OCI-LY7 (cell line): ENCODE measurements at regions not wholly inside any gene's neighbourhood (a gene's known extent, or its start where the extent isn't known, plus 50 kb on each side); places are given as distances from the start of the nearest gene placed in this dataset.

Source experiments
- BruUV-seq: library from RNA; stranded (reverse); fragments of 400-500 nt; replicated peaks from 2 replicates; lab custom pipeline; 2021; lab: Mats Ljungman, UMichigan
- CTCF ChIA-PET: fragments of 300-600 bp; sonication (Branson Sonifier 250); formaldehyde crosslinking; loops from one replicate; lab custom pipeline; 2022; ENCODE audit warnings: antibody characterized with exemption; ENCODE audit not compliant: unreplicated experiment; lab: Charles Lee
- POLR2A ChIA-PET: fragments of 300-600 bp; sonication (Branson Sonifier 250); formaldehyde crosslinking; loops from one replicate; lab custom pipeline; 2022; ENCODE audit warnings: antibody characterized with exemption; lab: Charles Lee
- DNase-seq: peaks from one replicate; pipeline ENCODE4 v3.0.0-alpha.2; 2015; ENCODE audit warnings: low spot score
- H2AFZ ChIP-seq: fragments of 200-600 bp; sonication (generic), shearing (Covaris generic); 2 replicates; pipeline ENCODE4 v1.6.1; 2014; ENCODE audit warnings: mild to moderate bottlenecking, antibody characterized with exemption, low read length, moderate library complexity
- H3K27ac ChIP-seq: fragments of 200-600 bp; sonication (generic); 2 replicates; pipeline ENCODE4 v1.5.1; 2014; ENCODE audit warnings: mixed run types, low read depth, mild to moderate bottlenecking, moderate library complexity, low read length, inconsistent platforms; ENCODE audit not compliant: poor library complexity, severe bottlenecking
- H3K36me3 ChIP-seq: fragments of 200-600 bp; sonication (generic); 2 replicates; pipeline ENCODE4 v1.6.1; 2014; ENCODE audit warnings: mild to moderate bottlenecking, antibody characterized with exemption, low read length, moderate library complexity, mixed read lengths; ENCODE audit not compliant: insufficient read depth
- H3K4me1 ChIP-seq: fragments of 200-600 bp; sonication (generic); 2 replicates; pipeline ENCODE4 v1.5.1; 2014; ENCODE audit warnings: mild to moderate bottlenecking, low read length; ENCODE audit not compliant: insufficient read depth, poor library complexity, severe bottlenecking
- H3K4me2 ChIP-seq: fragments of 200-600 bp; sonication (generic); 2 replicates; pipeline ENCODE4 v1.6.1; 2014; ENCODE audit warnings: mild to moderate bottlenecking, low read length
- H3K4me3 ChIP-seq: fragments of 200-600 bp; sonication (generic); 2 replicates; pipeline ENCODE4 v1.5.1; 2014; ENCODE audit warnings: mild to moderate bottlenecking, low read depth, low read length; ENCODE audit not compliant: poor library complexity, severe bottlenecking
- H3K79me2 ChIP-seq: fragments of 200-600 bp; sonication (generic); 2 replicates; pipeline ENCODE4 v1.6.1; 2016; ENCODE audit warnings: low read depth, mild to moderate bottlenecking, low read length, moderate library complexity, mixed read lengths; ENCODE audit not compliant: insufficient read depth
- H3K9me2 ChIP-seq: fragments of 200-600 bp; sonication (generic); 2 replicates; pipeline ENCODE4 v1.6.1; 2016; ENCODE audit warnings: mild to moderate bottlenecking, low read length, mixed read lengths; ENCODE audit not compliant: insufficient read depth
- H3K9me3 ChIP-seq: fragments of 200-600 bp; sonication (generic); 2 replicates; pipeline ENCODE4 v1.6.1; 2014; ENCODE audit warnings: mild to moderate bottlenecking, mixed run types, low read length, mixed read lengths
- H4K20me1 ChIP-seq: fragments of 200-600 bp; sonication (generic); 2 replicates; pipeline ENCODE4 v1.6.1; 2014; ENCODE audit warnings: mild to moderate bottlenecking, antibody characterized with exemption, low read length, moderate library complexity, mixed read lengths; ENCODE audit not compliant: insufficient read depth
- CTCF ChIP-seq: fragments of 200-600 bp; sonication (generic); conservative IDR thresholded peaks from 2 replicates; pipeline ENCODE4 v1.5.1; 2014; ENCODE audit warnings: mild to moderate bottlenecking, antibody characterized with exemption, low read length, moderate library complexity, mixed read lengths
- EZH2phosphoT487 ChIP-seq: fragments of 200-600 bp; sonication (generic); IDR thresholded peaks from 2 replicates; pipeline ENCODE4 v1.6.1; 2018; ENCODE audit warnings: low read depth, borderline replicate concordance, mild to moderate bottlenecking, mixed run types, antibody characterized with exemption, low read length, moderate library complexity, mixed read lengths
- intact Hi-C: fragments of 100-400 bp; cut with micrococcal nuclease; formaldehyde crosslinking; loops from one replicate; pipeline ENCODE4 v1.10.0; 2022; ENCODE audit not compliant: unreplicated experiment

- H3K27ac ChIP-seq, result no peak overlapping the region
- no peak overlapping the region for H3K4me3 ChIP-seq
- ChIA-PET POLR2A (interaction anchor here (1.5 kb wide), 1 partner anchor 12 kb away, joined by 3 read pairs; no protein-coding TSS in a partner anchor), CTCF (no interaction called here)
- H2AFZ ChIP-seq, result no peak overlapping the region
- H4K20me1 ChIP-seq, result no peaks in the 10 kb centered on the region
- H3K4me2 ChIP-seq, result no peak overlapping the region
- intact Hi-C loops, result no loop called here
- H3K9me2 ChIP-seq, result no peaks in the 10 kb centered on the region
- no peak for DNase-seq
- BruUV-seq, result no TSS peak
- no peaks in the 10 kb centered on the region for H3K79me2 ChIP-seq
- H3K36me3 ChIP-seq, result no peaks in the 10 kb centered on the region
- no peaks in the 10 kb centered on the region for H3K9me3 ChIP-seq
- no peaks in the 10 kb centered on the region for H3K4me1 ChIP-seq
- TF ChIP-seq EZH2phosphoT487 (no peak), CTCF (no peak)
Observed at GRCh38 chr2:121038891-121039616, 245.9 kb downstream of the TFCP2L1 start.

- DNase-seq, result no peak
- Histone ChIP-seq H3K4me2 (no peak overlapping the region), H4K20me1 (no peaks in the 10 kb centered on the region), H2AFZ (no peak overlapping the region), H3K4me3 (no peak overlapping the region), H3K4me1 (no peaks in the 10 kb centered on the region), H3K36me3 (no peaks in the 10 kb centered on the region), H3K27ac (no peak overlapping the region), H3K79me2 (no peaks in the 10 kb centered on the region), H3K9me2 (no peaks in the 10 kb centered on the region), H3K9me3 (no peaks in the 10 kb centered on the region)
- POLR2A ChIA-PET, result interaction anchor here (1.5 kb wide), 1 partner anchor 11 kb away, joined by 3 read pairs; no protein-coding TSS in a partner anchor
- BruUV-seq, result no TSS peak
- no peak for TF ChIP-seq EZH2phosphoT487
- no peak for TF ChIP-seq CTCF
- CTCF ChIA-PET, result no interaction called here
- intact Hi-C loops, result no loop called here
Observed at GRCh38 chr2:121039679-121040078, 245.3 kb downstream of the TFCP2L1 start.

- no peak overlapping the region for H3K4me2 ChIP-seq
- BruUV-seq, result no TSS peak
Observed at GRCh38 chr2:121041516-121041915, 243.5 kb downstream of the TFCP2L1 start.

More at GRCh38 chr2:121041516-121041915, 243.5 kb downstream of the TFCP2L1 start:
- no peaks in the 10 kb centered on the region for H3K79me2 ChIP-seq
- no peak for DNase-seq
- H3K4me1 ChIP-seq, result no peaks in the 10 kb centered on the region
- H3K4me3 ChIP-seq, result no peak overlapping the region
- POLR2A ChIA-PET, result no interaction called here
- H3K9me2 ChIP-seq, result no peaks in the 10 kb centered on the region
- no peaks in the 10 kb centered on the region for H4K20me1 ChIP-seq
- CTCF ChIA-PET, result no interaction called here
- no peak for TF ChIP-seq EZH2phosphoT487
- H3K9me3 ChIP-seq, result no peaks in the 10 kb centered on the region
- H3K27ac ChIP-seq, result no peak overlapping the region
- intact Hi-C loops, result no loop called here
- no peaks in the 10 kb centered on the region for H3K36me3 ChIP-seq
- no peak overlapping the region for H2AFZ ChIP-seq
